Right ventricle myocardium inferior (tissue), 1 donor: ENCODE measurements at regions not wholly inside any gene's neighbourhood (a gene's known extent, or its start where the extent isn't known, plus 50 kb on each side); places are given as distances from the start of the nearest gene placed in this dataset.
"Not testable (repeated sequence)": the region's sequence is repeated elsewhere in the genome, so short reads cannot be mapped to it uniquely, and the experiment has no call there.

Source experiments
- ATAC-seq: fragments of 200-7000 bp; cut with Tn5 transposase; one replicate; pipeline ENCODE4 v1.9.1; 2020; ENCODE audit warnings: mild to moderate bottlenecking, moderate library complexity
- DNase-seq: peaks from one replicate; pipeline ENCODE4 v3.0.0; 2021; ENCODE audit errors: missing footprints
- intact Hi-C: fragments of 100-400 bp; cut with DNase I; formaldehyde crosslinking; loops from one replicate; pipeline ENCODE4 v1.11.0; 2022
- donor health status: DM: no; HTN: yes; CAD: no; lungs with severe emphysema.

DNA sequence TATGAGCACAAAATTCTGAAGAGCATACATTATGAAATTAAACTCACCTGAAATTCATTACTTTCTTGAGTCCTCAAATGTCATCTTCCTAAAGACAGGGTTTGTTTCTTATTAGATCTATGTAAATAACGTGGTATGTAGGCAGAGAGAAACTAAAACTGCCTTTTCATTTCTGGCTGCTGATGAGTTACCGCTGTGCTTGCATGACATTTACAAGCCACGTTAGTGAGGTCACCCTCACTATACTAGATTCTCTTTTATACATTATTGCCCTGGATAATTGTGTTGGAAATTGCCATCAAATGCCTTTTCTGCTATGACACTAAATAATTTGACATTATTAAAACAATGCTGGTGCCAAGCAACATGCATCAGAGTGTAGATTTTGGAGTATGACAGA, 748.3 kb upstream of the ANO3 start:
- ATAC-seq (no peak), DNase-seq (no peak)
- intact Hi-C loops: no loop called here

DNA sequence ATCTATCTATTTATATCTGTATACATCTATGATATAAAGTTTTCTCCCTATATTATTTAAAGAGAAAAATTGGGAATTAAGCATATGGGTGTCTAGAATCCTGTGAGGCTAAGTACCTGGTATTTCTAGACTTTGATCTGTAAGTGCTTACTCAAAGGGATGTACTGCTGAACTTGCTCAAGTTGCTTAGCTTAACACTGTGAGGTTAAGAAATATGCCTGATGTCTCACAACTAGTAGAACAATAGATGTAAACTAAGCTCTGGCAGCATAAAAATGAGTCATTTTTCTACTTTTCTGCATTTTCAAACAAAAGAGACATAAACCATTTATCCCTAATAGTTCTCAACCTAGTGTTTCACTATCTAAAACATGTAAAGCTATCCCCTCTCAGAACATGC, 744.4 kb upstream of the ANO3 start:
- no peak for ATAC-seq
- intact Hi-C loops: no loop called here

DNA sequence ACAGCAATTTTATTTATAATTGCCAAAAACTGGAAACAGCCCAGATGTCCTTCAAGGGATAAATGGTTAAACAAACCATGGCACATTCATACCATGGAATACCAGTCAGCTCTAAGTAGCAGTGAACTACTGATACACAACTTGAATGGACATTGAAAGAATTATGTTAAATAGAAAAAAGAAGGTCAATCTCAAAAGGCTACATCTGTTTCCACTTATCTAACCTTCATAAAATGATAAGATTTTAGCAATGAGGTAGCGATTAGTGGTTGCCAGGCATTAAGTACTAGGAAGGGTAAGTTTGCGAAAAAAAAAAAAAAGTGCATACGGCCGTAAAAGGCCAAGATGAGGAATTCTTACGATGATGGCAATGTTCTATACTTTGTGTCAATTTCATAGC, 738.7 kb upstream of the ANO3 start:
- intact Hi-C loops: no loop called here
- DNase-seq (no peak), ATAC-seq (no peak)

More for the DNA sequence above, 744.4 kb upstream of the ANO3 start:
- DNase-seq: no peak

DNA sequence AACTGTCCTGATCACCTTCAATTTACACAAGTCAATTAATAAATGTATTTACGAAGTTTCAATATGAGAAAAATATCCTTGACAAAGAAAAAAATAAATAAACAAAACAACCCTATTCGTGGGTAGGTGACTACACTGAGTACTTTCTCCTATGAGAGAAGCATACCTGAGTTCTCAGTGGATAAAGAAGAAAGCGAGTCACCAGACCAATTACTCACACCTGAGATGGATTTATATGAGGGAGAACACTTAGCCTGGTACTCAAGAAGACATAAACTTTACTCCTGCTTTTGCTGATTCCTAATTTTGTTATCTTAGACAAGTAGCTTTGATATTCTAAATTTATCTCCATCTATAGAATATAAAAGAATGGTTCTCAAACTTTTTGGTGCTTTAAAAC, 735.2 kb upstream of the ANO3 start:
- no peak for DNase-seq
- intact Hi-C loops: no loop called here
- no peak for ATAC-seq

DNA sequence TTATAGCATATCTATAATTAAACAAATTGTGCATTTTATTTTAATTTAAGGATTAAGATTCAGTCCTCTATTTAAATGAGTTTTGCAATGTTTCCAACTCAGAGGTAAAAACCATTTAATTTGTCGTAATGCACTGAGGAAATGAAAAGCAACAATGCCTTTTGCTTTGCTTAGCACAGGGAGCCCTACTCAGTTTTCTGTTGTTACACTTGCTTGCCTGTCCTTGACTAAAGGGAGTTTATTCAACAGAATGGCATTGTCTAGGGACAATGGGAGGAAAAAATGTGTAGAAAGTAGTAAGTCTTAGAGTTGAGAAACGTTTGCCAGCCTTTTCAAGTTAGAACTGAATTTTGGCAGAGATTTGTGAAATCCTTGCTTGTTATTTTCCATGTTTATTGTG, 734.2 kb upstream of the ANO3 start:
- ATAC-seq (no peak), DNase-seq (no peak)
- intact Hi-C loops: no loop called here

DNA sequence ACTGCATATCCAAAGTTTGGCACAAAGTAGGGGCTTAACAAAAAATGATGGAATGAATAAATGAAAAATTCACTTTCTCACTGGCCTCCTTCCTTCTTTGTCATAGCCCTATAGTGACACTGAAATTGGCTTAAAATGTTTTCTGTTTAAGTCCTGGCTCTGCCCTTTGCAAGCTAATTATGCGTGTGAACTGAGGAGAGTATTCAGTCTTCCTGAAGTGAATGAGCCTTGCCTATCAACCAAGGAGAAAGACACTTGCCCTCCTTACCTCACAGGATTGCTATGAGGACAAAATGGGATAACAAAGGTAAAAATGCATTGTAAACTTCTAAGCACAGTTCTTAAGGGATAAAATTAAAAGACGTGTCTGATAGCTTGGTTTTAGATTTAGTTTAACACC, 729.8 kb upstream of the ANO3 start:
- no peak for ATAC-seq
- no peak for DNase-seq
- intact Hi-C loops: no loop called here

DNA sequence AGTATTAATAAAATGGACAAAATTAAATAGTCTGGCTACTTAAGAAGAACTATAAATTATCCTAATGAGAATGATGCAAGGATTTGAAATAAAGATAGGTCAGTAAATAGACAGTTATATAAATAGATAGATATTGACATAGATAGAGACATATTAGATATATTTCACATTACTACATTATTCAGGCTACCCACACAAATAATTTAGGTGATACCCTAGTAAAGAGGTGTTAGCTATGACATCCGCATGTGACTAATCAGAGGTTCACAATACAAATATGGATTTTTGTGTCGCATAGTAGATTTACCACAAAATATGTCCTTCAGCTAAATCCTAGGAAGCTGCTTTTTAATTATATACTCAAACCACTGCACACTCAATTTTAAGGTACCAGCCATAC, 729.0 kb upstream of the ANO3 start:
- no peak for ATAC-seq
- no peak for DNase-seq
- intact Hi-C loops: no loop called here

DNA sequence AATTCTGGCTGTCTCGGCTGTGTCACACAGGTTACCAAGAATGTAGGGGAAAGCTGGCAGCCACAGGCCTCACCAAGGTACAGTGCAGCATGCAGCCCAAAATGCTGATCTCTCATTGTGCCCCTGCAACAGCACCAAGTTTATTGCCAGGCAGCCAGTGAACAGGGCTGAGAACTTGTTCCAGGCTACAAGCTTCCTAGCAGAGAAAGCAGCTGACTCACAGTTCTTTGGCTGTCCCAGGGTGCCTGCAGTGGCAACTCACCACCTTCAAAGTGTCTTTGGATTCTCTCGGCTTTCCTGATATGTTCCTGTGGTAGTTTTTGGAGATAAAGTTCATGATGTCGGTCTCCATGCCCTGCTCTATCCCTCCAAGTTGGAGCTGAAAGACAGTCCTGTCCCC, 719.1 kb upstream of the ANO3 start:
- intact Hi-C loops: no loop called here
- DNase-seq (no peak), ATAC-seq (no peak)

DNA sequence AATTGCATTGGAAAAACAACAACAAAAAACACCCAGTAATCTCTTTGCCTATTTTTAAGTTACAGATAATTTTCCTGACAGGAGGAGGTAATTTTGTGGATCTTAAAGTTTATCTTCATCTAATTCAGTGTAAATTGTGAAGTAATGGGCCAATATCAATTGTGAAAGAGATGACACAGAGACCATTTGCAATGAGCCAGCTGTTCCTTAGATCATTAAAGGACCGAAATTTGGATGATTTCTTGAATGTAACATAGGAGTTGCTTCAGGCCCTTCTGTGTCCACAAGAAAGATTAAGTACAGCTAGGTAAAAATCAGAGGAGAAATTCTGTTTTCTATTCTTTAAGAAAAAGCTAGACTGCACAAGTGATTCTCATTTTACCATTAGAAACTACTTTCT, 718.5 kb upstream of the ANO3 start:
- intact Hi-C loops: no loop called here
- DNase-seq (no peak), ATAC-seq (no peak)

DNA sequence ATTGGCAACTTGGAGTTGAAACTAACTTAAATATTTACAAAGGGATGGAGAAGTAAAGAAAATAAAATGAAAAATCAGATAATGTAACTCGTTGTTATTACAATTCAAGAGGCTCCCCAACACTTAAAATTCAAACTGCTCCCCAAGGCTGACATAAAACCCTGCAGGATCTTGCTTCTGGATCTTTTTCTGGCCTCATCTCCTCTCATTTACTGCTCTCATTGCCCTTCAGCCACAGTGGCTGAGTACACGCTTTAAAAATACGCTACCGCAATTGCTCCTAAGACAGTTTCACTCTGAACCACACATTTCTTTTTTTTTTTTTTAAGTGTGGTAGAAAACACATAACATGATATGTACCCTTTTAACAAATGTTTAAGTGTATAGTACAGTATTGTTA, 718.1 kb upstream of the ANO3 start:
- ATAC-seq (no peak), DNase-seq (no peak)
- intact Hi-C loops: no loop called here

DNA sequence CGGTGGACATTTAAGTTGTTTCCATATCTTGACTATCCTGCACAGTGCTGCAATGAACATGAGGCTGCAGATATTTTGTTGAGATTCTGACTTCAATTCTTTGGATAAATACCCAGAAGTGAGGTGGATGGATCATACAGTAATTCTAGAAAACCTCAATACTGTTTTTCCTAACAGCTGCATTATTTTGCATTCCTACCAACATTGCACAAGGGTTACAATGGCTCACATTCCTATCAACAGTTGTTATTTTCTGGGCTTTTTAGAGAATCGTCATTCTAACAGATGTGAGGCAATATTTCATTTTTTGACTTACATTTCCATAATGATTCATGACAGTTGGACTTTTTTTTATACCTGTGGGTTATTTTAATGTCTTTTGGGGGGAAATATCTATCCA, 716.9 kb upstream of the ANO3 start:
- ATAC-seq (no peak), DNase-seq (no peak)
- intact Hi-C loops: no loop called here

DNA sequence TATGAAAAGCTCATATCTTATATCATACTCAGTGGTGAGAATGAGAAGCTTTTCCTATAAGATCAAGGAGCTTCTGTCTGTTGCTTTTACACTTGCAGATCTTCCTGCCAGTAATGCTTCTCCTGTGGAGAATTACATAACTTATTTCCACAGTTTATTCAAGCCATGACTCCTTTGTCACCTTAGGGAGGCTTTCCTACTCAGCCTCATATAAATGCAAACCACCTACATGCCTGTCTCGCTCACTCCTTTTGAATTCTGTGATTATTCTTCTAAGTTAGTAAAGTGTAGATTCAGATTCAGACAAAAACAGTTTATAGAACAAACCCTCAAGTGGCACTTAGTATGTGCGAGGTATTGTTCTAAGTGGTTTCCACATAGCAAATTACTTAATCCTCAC, 716.1 kb upstream of the ANO3 start:
- DNase-seq (no peak), ATAC-seq (no peak)
- intact Hi-C loops: no loop called here

DNA sequence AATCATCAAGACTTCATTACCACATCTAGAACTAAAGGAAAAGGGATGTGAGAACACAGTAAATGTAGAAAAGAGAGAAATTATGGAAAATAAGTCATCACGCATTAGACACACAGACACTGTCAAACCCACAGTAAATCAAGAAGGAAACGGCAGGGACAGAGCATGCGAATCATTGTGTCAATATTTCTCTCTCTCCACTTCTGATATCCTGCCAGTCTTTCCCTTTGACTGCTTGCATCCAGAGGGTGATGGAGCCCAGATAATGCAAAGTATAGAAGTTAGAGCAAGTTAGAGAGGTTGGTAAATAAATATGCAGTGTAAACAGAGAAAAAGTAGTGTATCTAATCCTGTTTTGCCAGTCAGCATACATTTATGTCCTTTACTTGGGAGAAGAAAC, 706.8 kb upstream of the ANO3 start:
- DNase-seq (no peak), ATAC-seq (no peak)
- intact Hi-C loops: no loop called here

DNA sequence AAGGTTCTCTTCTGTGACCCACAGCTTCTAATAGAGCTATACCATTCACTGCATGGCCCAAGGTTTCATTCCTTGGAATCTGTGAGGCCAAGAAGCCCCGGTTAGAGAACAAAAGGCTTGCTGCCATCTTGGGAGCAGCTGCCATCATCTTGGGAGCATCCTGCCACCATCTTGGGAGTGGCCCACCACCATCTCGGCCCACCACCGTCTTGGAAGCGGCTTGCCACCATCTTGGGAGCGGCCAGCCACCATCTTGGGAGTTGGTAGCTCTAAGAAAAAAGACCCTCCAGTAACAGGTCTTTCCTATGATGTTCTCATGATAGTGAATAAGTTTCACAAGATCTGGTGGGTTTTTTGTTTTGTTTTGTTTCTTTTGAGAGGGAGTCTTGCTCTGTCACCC, 703.9 kb upstream of the ANO3 start:
- ATAC-seq (no peak), DNase-seq (no peak)
- intact Hi-C loops: no loop called here

DNA sequence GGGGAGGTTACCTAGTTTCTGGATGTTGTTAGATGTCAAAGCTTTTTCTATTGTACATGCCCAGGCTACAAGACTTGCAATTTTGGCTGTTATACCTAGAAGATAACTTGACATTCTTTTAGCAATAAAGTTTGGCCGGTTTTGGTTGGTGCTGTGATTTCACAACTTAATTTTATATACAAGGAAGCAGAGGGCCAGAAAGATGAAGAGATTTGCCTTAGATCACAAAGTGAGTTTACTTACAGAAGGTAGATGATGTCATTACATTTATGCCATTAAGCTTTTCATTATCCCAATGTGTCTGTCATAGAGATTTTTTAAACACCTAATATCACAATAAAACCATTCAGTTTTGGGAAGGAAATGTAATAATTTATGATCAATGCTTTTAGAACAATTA, 698.7 kb upstream of the ANO3 start:
- intact Hi-C loops: no loop called here
- DNase-seq: no peak
- no peak for ATAC-seq

DNA sequence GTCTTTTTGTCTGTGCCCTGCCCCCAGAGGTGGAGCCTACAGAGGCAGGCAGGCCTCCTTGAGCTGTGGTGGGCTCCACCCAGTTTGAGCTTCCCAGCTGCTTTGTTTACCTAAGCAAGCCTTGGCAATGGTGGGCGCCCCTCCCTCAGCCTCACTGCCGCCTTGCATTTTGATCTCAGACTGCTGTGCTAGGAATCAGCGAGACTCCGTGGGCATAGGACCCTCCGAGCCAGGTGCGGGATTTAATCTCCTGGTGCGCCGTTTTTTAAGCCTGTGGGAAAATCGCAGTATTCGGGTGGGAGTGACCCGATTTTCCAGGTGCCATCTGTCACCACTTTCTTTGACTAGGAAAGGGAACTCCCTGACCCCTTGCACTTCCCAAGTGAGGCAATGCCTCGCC, 682.7 kb upstream of the ANO3 start:
- ATAC-seq, intact Hi-C loops, DNase-seq: not testable (repeated sequence)

DNA sequence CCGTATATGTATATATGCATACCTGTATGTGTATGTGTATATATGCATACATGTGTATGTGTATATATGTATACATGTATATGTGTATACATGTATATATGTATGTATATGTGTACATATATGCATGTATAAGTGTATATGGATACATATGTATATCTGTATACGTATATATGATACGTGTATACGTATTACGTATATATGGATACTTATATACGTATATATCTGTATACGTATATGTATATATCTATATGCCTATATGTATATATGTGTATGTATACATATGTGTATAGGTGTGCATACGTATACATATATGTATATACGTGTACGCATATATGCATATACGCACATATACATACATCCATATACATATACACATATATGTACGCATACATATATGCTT, 681.6 kb upstream of the ANO3 start:
- intact Hi-C loops: no loop called here
- ATAC-seq (no peak), DNase-seq (no peak)

DNA sequence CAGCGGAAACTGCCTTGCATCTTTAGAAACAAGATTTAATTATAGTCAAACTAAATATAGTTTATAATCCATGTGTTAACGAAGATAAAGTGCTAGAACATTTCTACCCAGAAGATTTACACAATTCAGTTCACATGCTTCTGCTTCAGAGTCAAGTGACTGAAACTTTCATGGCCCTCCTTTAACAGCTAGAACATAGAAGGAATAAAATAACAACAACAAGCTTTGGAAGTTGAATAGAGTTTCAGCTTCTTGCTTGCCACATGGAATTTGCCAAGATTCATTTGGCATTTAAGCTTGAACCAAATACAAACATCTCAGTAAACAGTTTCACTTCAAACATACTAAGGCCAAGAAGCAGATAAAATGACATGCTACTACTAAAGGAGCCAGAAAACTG, 676.3 kb upstream of the ANO3 start:
- DNase-seq (no peak), ATAC-seq (no peak)
- intact Hi-C loops: no loop called here

DNA sequence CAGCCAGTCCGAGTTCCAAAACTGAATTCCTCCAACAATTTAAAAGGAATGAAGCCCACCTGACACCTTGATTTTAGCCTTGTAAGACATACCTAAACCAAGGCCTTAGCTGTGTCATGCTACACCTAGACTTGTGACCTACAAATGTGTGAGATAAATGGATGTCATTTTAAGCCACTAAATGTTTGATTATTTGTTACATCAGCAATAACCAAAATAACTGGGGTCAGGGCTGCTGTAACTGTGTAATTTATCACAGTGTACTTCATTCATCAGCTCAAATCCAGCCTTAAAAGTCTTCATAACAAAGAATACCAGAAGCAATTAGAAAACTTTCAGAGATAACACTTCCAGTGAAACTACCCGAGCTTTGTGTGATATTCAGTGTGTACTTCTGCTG, 673.0 kb upstream of the ANO3 start:
- intact Hi-C loops: no loop called here
- ATAC-seq: no peak

DNA sequence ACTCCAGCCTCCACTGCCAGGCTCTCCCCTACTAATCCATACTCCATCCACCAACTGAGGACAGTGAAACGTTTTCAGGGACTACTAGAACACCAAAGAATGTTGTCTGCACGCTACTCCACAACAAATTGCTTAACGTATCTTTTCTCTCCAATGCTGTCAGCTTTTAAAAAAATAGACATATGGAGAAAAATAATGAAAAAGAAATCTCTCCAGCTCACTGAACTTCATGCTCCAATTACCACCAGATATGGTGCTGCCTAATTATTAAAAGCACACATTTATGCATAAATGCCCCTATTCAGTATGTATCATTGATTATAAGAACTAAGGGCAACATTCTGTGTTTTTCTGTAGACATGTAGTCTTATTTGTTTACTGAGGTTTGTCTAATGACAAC, 672.2 kb upstream of the ANO3 start:
- ATAC-seq (no peak), DNase-seq (no peak)
- intact Hi-C loops: no loop called here

More for the DNA sequence above, 673.0 kb upstream of the ANO3 start:
- DNase-seq: no peak

DNA sequence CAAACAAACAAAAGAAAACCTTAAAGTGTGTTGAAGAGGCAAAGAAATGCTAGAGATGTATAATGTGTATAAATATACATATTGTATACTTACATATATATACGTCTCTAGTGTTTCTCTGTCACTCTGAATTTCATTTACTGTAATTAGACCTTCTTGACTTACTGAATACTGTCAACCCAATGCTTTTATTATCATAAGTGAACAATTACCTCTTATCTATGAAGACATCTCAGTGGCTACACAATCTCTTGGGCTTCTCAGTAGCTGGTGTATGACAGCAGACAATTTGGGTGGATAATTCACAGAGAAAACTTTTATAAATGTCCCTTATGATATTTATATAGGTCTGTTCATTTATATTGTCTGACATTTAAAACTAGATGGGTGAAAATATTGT, 664.1 kb upstream of the ANO3 start:
- ATAC-seq (no peak), DNase-seq (no peak)
- intact Hi-C loops: no loop called here

DNA sequence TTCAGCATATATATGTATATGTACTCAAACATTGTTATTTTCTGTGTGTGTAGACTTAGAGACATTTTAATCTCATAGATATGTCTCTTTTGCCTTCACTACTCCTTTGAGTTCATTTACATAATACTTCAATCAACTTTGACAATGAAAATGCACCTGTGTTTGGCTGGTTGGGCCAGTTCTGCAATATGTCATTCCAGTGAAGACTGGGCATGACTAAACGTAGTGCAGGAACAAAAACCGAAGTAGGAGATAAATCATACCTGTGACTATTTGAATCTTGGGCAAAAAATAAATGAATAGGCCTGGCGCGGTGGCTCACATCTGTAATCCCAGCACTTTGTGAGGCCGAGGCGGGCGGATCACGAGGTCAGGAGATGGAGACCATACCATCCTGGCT, 640.0 kb upstream of the ANO3 start:
- intact Hi-C loops: no loop called here
- DNase-seq (no peak), ATAC-seq (no peak)
